Naive thymus-derived CD4-positive, alpha-beta T cell (primary cell): ENCODE measurements at regions not wholly inside any gene's neighbourhood (a gene's known extent, or its start where the extent isn't known, plus 50 kb on each side); places are given as distances from the start of the nearest gene placed in this dataset.

Experiments
- ATAC-seq: fragments of 150-1000 bp; cut with Tn5 transposase; 2 replicates; pipeline ENCODE4 v1.10.0; 2021; ENCODE audit warnings: mild to moderate bottlenecking, moderate library complexity
- CTCF ChIA-PET: fragments of 350-600 bp; sonication (Branson Sonifier 250); formaldehyde crosslinking; loops from one replicate; lab custom pipeline; 2021; ENCODE audit warnings: antibody characterized with exemption; lab: Charles Lee
- POLR2A ChIA-PET: fragments of 350-600 bp; sonication (Branson Sonifier 250); formaldehyde crosslinking; loops from one replicate; lab custom pipeline; 2021; ENCODE audit warnings: antibody characterized with exemption, inconsistent platforms; lab: Charles Lee
- DNase-seq, 9 donors: peaks; one replicate each; pipeline versions ENCODE4 v3.0.0 to v3.0.0-alpha.2; 2020 to 2022; ENCODE audit warnings: mixed read lengths in 1 of 9
- H3K27ac ChIP-seq: one replicate; pipeline ENCODE4 v1.7.0; 2013; ENCODE audit warnings: mild to moderate bottlenecking, low read depth, low read length, moderate library complexity
- H3K27me3 ChIP-seq, 2 donors: one replicate each; pipeline ENCODE4 v1.7.0; 2013; ENCODE audit warnings: low read length in 2 of 2, mild to moderate bottlenecking in 2 of 2, moderate library complexity in 2 of 2; ENCODE audit not compliant: control insufficient read depth in 2 of 2, insufficient read depth in 2 of 2
- H3K36me3 ChIP-seq, 3 experiments: 1 replicate in 2 of 3; 2 replicates in 1 of 3; pipeline ENCODE4 v1.7.0; 2013; ENCODE audit warnings: low read length in 3 of 3, mild to moderate bottlenecking in 3 of 3, moderate library complexity in 1 of 3; ENCODE audit not compliant: insufficient read depth in 3 of 3, control insufficient read depth in 2 of 3
- H3K4me1 ChIP-seq, 2 donors: one replicate each; pipeline ENCODE4 v1.7.0; 2013; ENCODE audit warnings: low read length in 2 of 2, mild to moderate bottlenecking in 2 of 2, moderate library complexity in 1 of 2; ENCODE audit not compliant: control insufficient read depth in 2 of 2, insufficient read depth in 2 of 2
- H3K4me3 ChIP-seq: 2 replicates; pipeline ENCODE4 v1.7.0; 2013; ENCODE audit warnings: mild to moderate bottlenecking, low read length
- H3K9me3 ChIP-seq, 3 experiments: 1 replicate in 2 of 3; 2 replicates in 1 of 3; pipeline ENCODE4 v1.7.0; 2013; ENCODE audit warnings: low read length in 3 of 3; ENCODE audit not compliant: control insufficient read depth in 2 of 3
- H3K27ac Mint-ChIP-seq, 9 donors: one replicate each; pipeline ENCODE4 v1.8.0; 2020 to 2022; ENCODE audit warnings: mixed read lengths in 9 of 9, mild to moderate bottlenecking in 8 of 9, moderate library complexity in 5 of 9, inconsistent platforms in 2 of 9
- H3K27me3 Mint-ChIP-seq, 5 donors: one replicate each; pipeline ENCODE4 v1.8.0; 2021 to 2022; ENCODE audit warnings: mixed read lengths in 5 of 5, mild to moderate bottlenecking in 1 of 5
- H3K36me3 Mint-ChIP-seq, 5 donors: one replicate each; pipeline ENCODE4 v1.8.0; 2020 to 2022; ENCODE audit warnings: mixed read lengths in 5 of 5, mild to moderate bottlenecking in 3 of 5, inconsistent platforms in 1 of 5
- H3K4me1 Mint-ChIP-seq, 7 donors: one replicate each; pipeline ENCODE4 v1.8.0; 2020 to 2022; ENCODE audit warnings: mixed read lengths in 7 of 7, mild to moderate bottlenecking in 3 of 7, inconsistent platforms in 1 of 7
- H3K4me3 Mint-ChIP-seq, 10 donors: one replicate each; pipeline ENCODE4 v1.8.0; 2020 to 2022; ENCODE audit warnings: mild to moderate bottlenecking in 10 of 10, mixed read lengths in 10 of 10, moderate library complexity in 6 of 10, inconsistent platforms in 2 of 10
- H3K9me3 Mint-ChIP-seq, 11 donors: one replicate each; pipeline ENCODE4 v1.8.0; 2020 to 2022; ENCODE audit warnings: mixed read lengths in 11 of 11, mild to moderate bottlenecking in 4 of 11, inconsistent platforms in 1 of 11, moderate library complexity in 1 of 11
- intact Hi-C, 2 donors: fragments of 100-400 bp; cut with micrococcal nuclease; formaldehyde crosslinking; loops; one replicate each; pipeline ENCODE4 v1.15.1; 2023

GRCh38 chr6:127030836-127031235 is 87.6 kb upstream of the RSPO3 start:
- H3K4me1 ChIP-seq: no peaks in the 10 kb centered on the region
- Mint-ChIP-seq H3K27ac (no peak overlapping the region), H3K36me3 (no peaks in the 10 kb centered on the region), H3K4me3 (no peak overlapping the region), H3K27me3 (peaks cover 0 to 9% (median 0%) of the 10 kb centered on the region in 5 donors), H3K4me1 (no peaks in the 10 kb centered on the region), H3K9me3 (peaks cover 0 to 2% (median 0%) of the 10 kb centered on the region in 11 donors)
- H3K9me3 ChIP-seq: no peaks in the 10 kb centered on the region
- no peak overlapping the region for H3K4me3 ChIP-seq
- ChIA-PET CTCF (no interaction called here), POLR2A (no interaction called here)
- DNase-seq (no peak), ATAC-seq (no peak)
- intact Hi-C loops: no loop called here
- no peaks in the 10 kb centered on the region for H3K36me3 ChIP-seq
- no peaks in the 10 kb centered on the region for H3K27me3 ChIP-seq
- no peak overlapping the region for H3K27ac ChIP-seq

- Histone ChIP-seq H3K9me3 (no peaks in the 10 kb centered on the region), H3K4me1 (no peaks in the 10 kb centered on the region), H3K27me3 (no peaks in the 10 kb centered on the region), H3K4me3 (no peak overlapping the region), H3K27ac (no peak overlapping the region), H3K36me3 (no peaks in the 10 kb centered on the region)
- H3K36me3 Mint-ChIP-seq: no peaks in the 10 kb centered on the region
- H3K4me1 Mint-ChIP-seq: no peaks in the 10 kb centered on the region
- no peak overlapping the region for H3K4me3 Mint-ChIP-seq
- DNase-seq (no peak), ATAC-seq (no peak)
- H3K27me3 Mint-ChIP-seq: peaks cover 0 to 5% (median 0%) of the 10 kb centered on the region in 5 donors
- no peaks in the 10 kb centered on the region for H3K9me3 Mint-ChIP-seq
- CTCF ChIA-PET: no interaction called here
- intact Hi-C loops: no loop called here
- POLR2A ChIA-PET: no interaction called here
- H3K27ac Mint-ChIP-seq: no peak overlapping the region
Observed at GRCh38 chr6:127031511-127031910, 87.0 kb upstream of the RSPO3 start.

- Mint-ChIP-seq H3K4me1 (no peaks in the 10 kb centered on the region), H3K4me3 (no peak overlapping the region), H3K36me3 (no peaks in the 10 kb centered on the region), H3K27me3 (peaks cover 0 to 10% (median 0%) of the 10 kb centered on the region in 5 donors), H3K9me3 (no peaks in the 10 kb centered on the region), H3K27ac (no peak overlapping the region)
- Histone ChIP-seq H3K27ac (no peak overlapping the region), H3K9me3 (no peaks in the 10 kb centered on the region), H3K27me3 (no peaks in the 10 kb centered on the region), H3K4me1 (no peaks in the 10 kb centered on the region), H3K36me3 (no peaks in the 10 kb centered on the region), H3K4me3 (no peak overlapping the region)
- intact Hi-C loops: no loop called here
- no peak for DNase-seq
- ATAC-seq: no peak
- ChIA-PET CTCF (no interaction called here), POLR2A (no interaction called here)
Observed at GRCh38 chr6:127032971-127033370, 85.5 kb upstream of the RSPO3 start.

- Mint-ChIP-seq H3K4me1 (no peaks in the 10 kb centered on the region), H3K36me3 (no peaks in the 10 kb centered on the region), H3K27ac (no peak overlapping the region), H3K9me3 (peaks cover 2 to 37% (median 6%) of the 10 kb centered on the region in 11 donors), H3K4me3 (no peak overlapping the region), H3K27me3 (no peaks in the 10 kb centered on the region)
- Histone ChIP-seq H3K4me3 (no peak overlapping the region), H3K4me1 (no peaks in the 10 kb centered on the region), H3K9me3 (no peaks in the 10 kb centered on the region), H3K36me3 (no peaks in the 10 kb centered on the region), H3K27me3 (no peaks in the 10 kb centered on the region), H3K27ac (no peak overlapping the region)
- ATAC-seq: no peak
- CTCF ChIA-PET: no interaction called here
- DNase-seq: no peak
- POLR2A ChIA-PET: no interaction called here
- intact Hi-C loops: no loop called here
Observed at GRCh38 chr6:127051571-127052260, 66.8 kb upstream of the RSPO3 start.

- intact Hi-C loops: no loop called here
- Mint-ChIP-seq H3K9me3 (peaks cover 0 to 24% (median 6%) of the 10 kb centered on the region in 11 donors), H3K4me1 (no peaks in the 10 kb centered on the region), H3K4me3 (no peak overlapping the region), H3K27me3 (no peaks in the 10 kb centered on the region), H3K27ac (no peak overlapping the region), H3K36me3 (no peaks in the 10 kb centered on the region)
- ChIA-PET CTCF (no interaction called here), POLR2A (no interaction called here)
- Histone ChIP-seq H3K4me1 (no peaks in the 10 kb centered on the region), H3K27me3 (no peaks in the 10 kb centered on the region), H3K36me3 (no peaks in the 10 kb centered on the region), H3K27ac (no peak overlapping the region), H3K4me3 (no peak overlapping the region), H3K9me3 (no peaks in the 10 kb centered on the region)
- DNase-seq (no peak), ATAC-seq (no peak)
Observed at GRCh38 chr6:127053032-127053874, 65.2 kb upstream of the RSPO3 start.

GRCh38 chr6:127053875-127054235 is 64.6 kb upstream of the RSPO3 start:
- no peak overlapping the region for H3K27ac Mint-ChIP-seq
- H3K9me3 ChIP-seq: no peaks in the 10 kb centered on the region
- H3K27me3 ChIP-seq: no peaks in the 10 kb centered on the region
- H3K4me1 ChIP-seq: no peaks in the 10 kb centered on the region
- no peaks in the 10 kb centered on the region for H3K4me1 Mint-ChIP-seq
- no peak overlapping the region for H3K27ac ChIP-seq
- DNase-seq: no peak
- no peaks in the 10 kb centered on the region for H3K36me3 ChIP-seq
- CTCF ChIA-PET: no interaction called here
- H3K36me3 Mint-ChIP-seq: no peaks in the 10 kb centered on the region
- no peak overlapping the region for H3K4me3 Mint-ChIP-seq
- H3K9me3 Mint-ChIP-seq: peaks cover 0 to 25% (median 6%) of the 10 kb centered on the region in 11 donors
- no peak overlapping the region for H3K4me3 ChIP-seq
- no peaks in the 10 kb centered on the region for H3K27me3 Mint-ChIP-seq
- intact Hi-C loops: no loop called here
- POLR2A ChIA-PET: no interaction called here
- ATAC-seq: no peak

GRCh38 chr6:127058027-127058426 is 60.4 kb upstream of the RSPO3 start:
- Histone ChIP-seq H3K27ac (no peak overlapping the region), H3K9me3 (no peaks in the 10 kb centered on the region), H3K27me3 (no peaks in the 10 kb centered on the region), H3K36me3 (no peaks in the 10 kb centered on the region), H3K4me1 (no peaks in the 10 kb centered on the region), H3K4me3 (no peak overlapping the region)
- DNase-seq: no peak
- Mint-ChIP-seq H3K27me3 (no peaks in the 10 kb centered on the region), H3K27ac (no peak overlapping the region), H3K4me1 (no peaks in the 10 kb centered on the region), H3K4me3 (no peak overlapping the region), H3K9me3 (peaks cover 0 to 8% (median 0%) of the 10 kb centered on the region in 11 donors), H3K36me3 (no peaks in the 10 kb centered on the region)
- POLR2A ChIA-PET: no interaction called here
- no peak for ATAC-seq
- intact Hi-C loops: no loop called here
- CTCF ChIA-PET: no interaction called here
